ENCODE measurements at regions not wholly inside any gene's neighbourhood (a gene's known extent, or its start where the extent isn't known, plus 50 kb on each side); places are given as distances from the start of the nearest gene placed in this dataset.

GRCh38 chr12:42728287-42728686 lies 138.7 kb upstream of the PRICKLE1 start:
- Histone ChIP-seq H2AFZ (ENCODE audit: low read depth, low read length, poor library complexity, severe bottlenecking) (no peak overlapping the region), H3K4me3 (replicated peaks in 1 of 2; ENCODE audit: low read depth in 1 of 2, low read length in 2 of 2) (no peak overlapping the region), H3K36me3 (ENCODE audit: control insufficient read depth in 1 of 2, insufficient read depth in 2 of 2, low read length in 2 of 2) (no peaks in the 10 kb centered on the region), H3K27me3 (ENCODE audit: insufficient read depth, low read length) (no peaks in the 10 kb centered on the region), H3K4me1 (ENCODE audit: control insufficient read depth in 1 of 2, insufficient read depth in 2 of 2, low read length in 2 of 2) (0 out of 4 replicates have a peak, but pooled peaks cover 0 to 4% of the 10 kb centered on the region in 2 experiments), H4K20me1 (ENCODE audit: insufficient read depth) (no peaks in the 10 kb centered on the region), H3K9me2 (ENCODE audit: insufficient read depth) (no peaks in the 10 kb centered on the region), H3K9me3 (ENCODE audit: control insufficient read depth in 1 of 2, insufficient read depth in 1 of 2, low read depth in 1 of 2, low read length in 2 of 2) (no peaks in the 10 kb centered on the region; a peak in 1 of 4 replicates), H3K79me2 (ENCODE audit: insufficient read depth, low read length) (no peaks in the 10 kb centered on the region), H3K9ac (ENCODE audit: low read length) (no peak overlapping the region), H3K4me2 (ENCODE audit: low read length) (no peak overlapping the region), H3K27ac (ENCODE audit: low read depth, low read length) (no peak overlapping the region)
- no peak for TF ChIP-seq ATF3 (IDR thresholded peaks at IDR 0.05)
- TF ChIP-seq SRF (IDR thresholded peaks at IDR 0.05; ENCODE audit: low read depth), result no peak
- TF ChIP-seq JUND (IDR thresholded peaks at IDR 0.05), result no peak
- TF ChIP-seq TCF7L2 (IDR thresholded peaks at IDR 0.05; ENCODE audit: borderline replicate concordance, extremely low read depth, insufficient read depth, insufficient read length), result no peak
- no peak for TF ChIP-seq ZBTB33 (IDR thresholded peaks at IDR 0.05; ENCODE audit: extremely low read depth, insufficient replicate concordance, low read length)
- no peak for TF ChIP-seq EZH2 (IDR thresholded peaks at IDR 0.05)
- no peak for TF ChIP-seq MAX (IDR thresholded peaks at IDR 0.05)
- TF ChIP-seq FOSL1 (IDR thresholded peaks at IDR 0.05; ENCODE audit: low read depth), result no peak
- no peak for TF ChIP-seq CTCF (IDR thresholded peaks at IDR 0.05 in 2 of 3, conservative IDR thresholded peaks at IDR 0.05 in 1 of 3; ENCODE audit: borderline replicate concordance in 1 of 3, insufficient read depth in 1 of 3, low read depth in 2 of 3, low read length in 2 of 3)
- TF ChIP-seq ZFX (IDR thresholded peaks at IDR 0.05), result no peak
- TF ChIP-seq ZNF274 (IDR thresholded peaks at IDR 0.05; ENCODE audit: low read depth, low read length), result no peak
- no peak for TF ChIP-seq REST (IDR thresholded peaks at IDR 0.05; ENCODE audit: low read depth)
- TF ChIP-seq EGR1 (IDR thresholded peaks at IDR 0.05; ENCODE audit: low read depth), result no peak
- TF ChIP-seq CBX3 (IDR thresholded peaks at IDR 0.05; ENCODE audit: low read depth), result no peak
- TF ChIP-seq POLR2A (IDR thresholded peaks at IDR 0.05; ENCODE audit: borderline replicate concordance, extremely low read depth, insufficient read depth, insufficient read length), result no peak
- TF ChIP-seq EZH2phosphoT487 (IDR thresholded peaks at IDR 0.05; ENCODE audit: borderline replicate concordance), result no peak
- DNase-seq (ENCODE audit: low read depth, low spot score) (no peak), ATAC-seq (no peak)
- intact Hi-C loops (cut with micrococcal nuclease), result no loop called here
- RAD21 ChIA-PET (ENCODE audit: low non-redundant PET in 1 of 2, low total read pairs in 2 of 2, uncharacterized antibody in 2 of 2, unreplicated experiment in 2 of 2), result no interaction called here
- CTCF ChIA-PET, result no interaction called here
- no TSS peak for BruUV-seq (replicated peaks)
- POLR2A ChIA-PET, result no interaction called here
